ENCODE measurements at regions not wholly inside any gene's neighbourhood (a gene's known extent, or its start where the extent isn't known, plus 50 kb on each side); places are given as distances from the start of the nearest gene placed in this dataset.

DNA sequence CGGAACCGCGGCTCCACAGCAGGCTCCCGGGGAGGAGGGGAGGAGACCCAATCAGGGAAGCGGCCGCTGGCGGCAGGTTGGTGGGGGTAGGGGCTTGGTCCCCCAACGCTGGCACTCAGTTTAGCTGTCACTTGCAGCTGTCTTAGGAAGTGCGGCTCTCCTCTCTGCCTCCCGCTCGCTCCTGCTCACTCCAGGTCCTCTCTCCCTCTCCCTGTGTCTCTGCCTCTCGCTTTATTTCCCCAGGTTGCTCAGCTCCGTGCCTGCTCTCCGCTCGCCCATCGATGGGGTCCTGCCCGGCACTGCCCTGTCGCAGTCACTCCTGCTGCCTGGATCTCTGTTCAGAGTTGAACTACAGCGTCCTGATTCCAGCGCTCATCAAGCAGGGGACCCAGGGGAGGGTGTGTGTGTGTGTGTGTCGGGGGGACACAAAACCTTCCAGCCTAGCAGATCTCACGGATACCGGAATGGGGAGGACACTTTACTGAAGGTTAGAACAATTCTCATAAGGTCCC, 145.6 kb downstream of the ENGASE start:
- Mint-ChIP-seq H3K4me1 (ENCODE audit: low read depth) (peaks cover 5% of the 10 kb centered on the region), H3K9me3 (no peaks in the 10 kb centered on the region), H3K27ac (no peak overlapping the region), H3K36me3 (ENCODE audit: low read depth) (no peaks in the 10 kb centered on the region), H3K4me3 (peak overlapping the region; percentile 44), H3K27me3 (peaks cover 44% of the 10 kb centered on the region)
- intact Hi-C loops (cut with micrococcal nuclease) = no loop called here
- no peak for DNase-seq
- POLR2A ChIA-PET = no interaction called here
- ATAC-seq = peak; percentile 39
- TF ChIP-seq, protein P1, sequence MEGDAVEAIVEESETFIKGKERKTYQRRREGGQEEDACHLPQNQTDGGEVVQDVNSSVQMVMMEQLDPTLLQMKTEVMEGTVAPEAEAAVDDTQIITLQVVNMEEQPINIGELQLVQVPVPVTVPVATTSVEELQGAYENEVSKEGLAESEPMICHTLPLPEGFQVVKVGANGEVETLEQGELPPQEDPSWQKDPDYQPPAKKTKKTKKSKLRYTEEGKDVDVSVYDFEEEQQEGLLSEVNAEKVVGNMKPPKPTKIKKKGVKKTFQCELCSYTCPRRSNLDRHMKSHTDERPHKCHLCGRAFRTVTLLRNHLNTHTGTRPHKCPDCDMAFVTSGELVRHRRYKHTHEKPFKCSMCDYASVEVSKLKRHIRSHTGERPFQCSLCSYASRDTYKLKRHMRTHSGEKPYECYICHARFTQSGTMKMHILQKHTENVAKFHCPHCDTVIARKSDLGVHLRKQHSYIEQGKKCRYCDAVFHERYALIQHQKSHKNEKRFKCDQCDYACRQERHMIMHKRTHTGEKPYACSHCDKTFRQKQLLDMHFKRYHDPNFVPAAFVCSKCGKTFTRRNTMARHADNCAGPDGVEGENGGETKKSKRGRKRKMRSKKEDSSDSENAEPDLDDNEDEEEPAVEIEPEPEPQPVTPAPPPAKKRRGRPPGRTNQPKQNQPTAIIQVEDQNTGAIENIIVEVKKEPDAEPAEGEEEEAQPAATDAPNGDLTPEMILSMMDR (IDR thresholded peaks at IDR 0.05) = no peak
- CTCF ChIA-PET = no interaction called here

DNA sequence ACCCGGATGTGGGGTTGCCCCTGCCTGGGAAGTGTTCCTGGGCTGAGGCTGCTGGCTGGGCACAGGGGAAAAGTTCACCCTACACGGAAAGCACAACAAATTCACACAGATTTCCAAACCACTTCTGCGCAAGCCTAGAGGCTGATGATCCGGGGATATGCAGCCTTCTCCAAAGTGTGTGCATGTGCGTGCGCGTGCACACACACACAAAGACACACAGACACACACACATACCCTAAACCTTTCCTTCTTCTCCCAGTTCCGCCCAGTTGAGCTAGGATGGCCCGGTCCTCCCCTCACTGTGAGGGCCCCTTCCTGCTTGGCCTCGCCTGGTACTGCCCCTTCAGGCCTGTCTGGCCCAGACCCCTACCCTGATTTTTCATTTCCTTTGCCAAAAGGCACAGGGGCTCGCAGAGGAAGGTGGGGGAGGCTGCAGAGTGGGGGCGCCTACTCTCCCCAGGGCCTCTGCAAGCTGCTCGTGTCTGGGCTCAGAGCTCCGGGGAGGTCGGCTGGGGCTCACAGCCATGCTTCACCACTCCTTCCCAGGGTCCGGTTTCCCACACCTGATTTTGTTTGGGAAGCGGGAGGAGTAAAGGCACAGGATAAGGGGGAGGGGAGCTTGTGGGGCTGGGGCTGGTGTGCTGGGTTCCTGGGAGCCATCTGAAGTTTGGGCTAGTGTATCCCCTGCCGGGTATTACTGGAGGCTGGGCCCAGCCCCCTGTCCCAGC, 144.7 kb downstream of the ENGASE start:
- no peaks in the 10 kb centered on the region for H3K36me3 Mint-ChIP-seq (ENCODE audit: low read depth)
- POLR2A ChIA-PET = no interaction called here
- ATAC-seq (no peak), DNase-seq (no peak)
- H3K9me3 Mint-ChIP-seq = no peaks in the 10 kb centered on the region
- no peak overlapping the region for H3K27ac Mint-ChIP-seq
- H3K4me3 Mint-ChIP-seq = no peak overlapping the region
- peaks cover 38% of the 10 kb centered on the region for H3K27me3 Mint-ChIP-seq
- peaks cover 5% of the 10 kb centered on the region for H3K4me1 Mint-ChIP-seq (ENCODE audit: low read depth)
- TF ChIP-seq, protein P1 (IDR thresholded peaks at IDR 0.05) = no peak
- intact Hi-C loops (cut with micrococcal nuclease) = no loop called here
- CTCF ChIA-PET = no interaction called here

DNA sequence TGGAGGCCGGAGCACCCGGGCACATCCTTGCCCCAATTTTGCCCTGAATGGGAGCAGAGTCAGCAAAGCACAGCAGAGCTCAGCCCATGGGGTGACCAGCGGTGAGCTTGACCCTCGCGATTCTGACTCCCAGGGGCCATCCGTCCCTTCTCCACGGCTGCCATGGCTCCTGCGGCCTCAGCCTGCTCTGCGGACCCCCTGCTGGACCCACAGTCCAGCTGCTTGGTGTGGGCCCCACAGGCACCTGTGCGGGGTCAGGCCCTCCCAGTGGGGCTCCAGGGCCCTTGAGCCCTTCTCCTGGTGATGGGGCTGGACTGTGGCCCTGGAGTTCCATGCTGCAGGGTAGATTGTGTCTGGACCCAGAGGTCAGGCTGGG, 144.2 kb downstream of the ENGASE start:
- Mint-ChIP-seq H3K36me3 (ENCODE audit: low read depth) (no peaks in the 10 kb centered on the region), H3K4me3 (no peak overlapping the region), H3K27me3 (peaks cover 34% of the 10 kb centered on the region), H3K4me1 (ENCODE audit: low read depth) (peaks cover 5% of the 10 kb centered on the region), H3K27ac (no peak overlapping the region), H3K9me3 (no peaks in the 10 kb centered on the region)
- ATAC-seq (no peak), DNase-seq (no peak)
- TF ChIP-seq, protein P1 (IDR thresholded peaks at IDR 0.05) = no peak
- intact Hi-C loops (cut with micrococcal nuclease) = no loop called here
- ChIA-PET CTCF (no interaction called here), POLR2A (no interaction called here)

DNA sequence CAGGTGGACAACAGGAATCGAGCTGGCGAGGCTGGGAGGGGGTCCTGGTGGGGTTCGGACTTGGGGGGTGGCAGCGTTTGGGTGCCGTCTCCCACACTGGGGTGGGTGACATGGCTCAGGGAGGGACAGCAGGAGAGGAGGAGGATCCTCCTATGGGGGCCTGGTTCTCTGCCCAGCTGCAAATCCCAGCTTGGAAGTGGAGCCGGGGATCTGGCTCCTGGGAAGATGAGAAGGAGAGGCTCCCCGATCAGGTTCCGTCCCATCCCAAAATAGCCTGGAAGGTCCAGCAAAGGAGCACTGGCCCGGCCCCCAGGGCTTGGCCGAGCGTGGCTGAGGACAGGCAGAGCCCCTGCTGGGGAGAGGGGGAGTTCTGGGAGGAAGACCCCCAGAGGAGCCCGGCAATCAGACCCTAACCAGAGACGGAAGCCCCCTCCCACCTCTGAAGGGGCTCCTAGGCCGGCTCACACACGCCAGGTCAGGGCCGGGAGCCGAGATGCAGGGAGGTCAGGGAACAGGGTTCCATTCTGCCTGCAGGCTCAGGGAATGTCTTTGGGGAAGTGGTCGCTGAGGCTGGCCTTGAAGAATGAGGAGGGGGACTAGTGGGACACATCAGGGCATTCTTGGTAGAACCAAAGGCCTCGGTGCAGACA, 143.7 kb downstream of the ENGASE start:
- no peak overlapping the region for H3K4me3 Mint-ChIP-seq
- ATAC-seq = no peak
- H3K36me3 Mint-ChIP-seq (ENCODE audit: low read depth) = no peaks in the 10 kb centered on the region
- no peak for DNase-seq
- H3K9me3 Mint-ChIP-seq = no peaks in the 10 kb centered on the region
- CTCF ChIA-PET = no interaction called here
- TF ChIP-seq, protein P1 (IDR thresholded peaks at IDR 0.05) = no peak
- H3K27ac Mint-ChIP-seq = no peak overlapping the region
- peaks cover 5% of the 10 kb centered on the region for H3K4me1 Mint-ChIP-seq (ENCODE audit: low read depth)
- peaks cover 33% of the 10 kb centered on the region for H3K27me3 Mint-ChIP-seq
- intact Hi-C loops (cut with micrococcal nuclease) = no loop called here
- POLR2A ChIA-PET = no interaction called here

DNA sequence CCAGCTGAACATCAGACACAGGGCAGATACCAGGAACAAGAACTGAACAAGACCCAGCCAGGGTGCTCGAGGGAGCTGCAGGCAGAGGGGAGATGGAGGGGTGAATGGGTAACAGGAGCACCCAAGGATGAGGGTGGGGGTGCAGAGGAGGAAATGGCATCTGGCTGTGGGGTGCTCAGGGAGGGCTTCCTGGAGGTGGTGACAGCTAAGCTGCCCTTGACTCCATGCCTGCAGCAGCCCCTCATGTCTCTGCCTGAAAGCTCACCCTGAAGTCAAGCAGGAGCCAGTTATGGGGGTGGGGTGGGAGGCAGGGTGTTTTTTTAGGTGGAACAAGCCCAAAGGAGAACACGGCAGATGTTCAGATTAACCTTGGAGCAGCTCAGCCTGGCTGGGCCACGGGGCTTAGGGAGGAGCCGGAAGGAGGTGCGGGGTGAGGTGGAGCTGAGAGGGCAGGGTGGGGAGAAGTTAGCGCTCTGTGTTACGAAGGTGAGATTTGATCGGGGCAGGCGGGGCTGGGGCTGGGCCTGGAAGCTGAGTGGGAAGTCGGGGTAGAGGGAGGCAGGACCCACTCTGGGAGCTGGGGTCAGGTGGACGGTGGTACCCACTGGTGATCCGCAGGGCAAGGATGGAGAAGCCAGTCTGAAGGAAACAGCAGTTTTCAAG, 143.0 kb downstream of the ENGASE start:
- no peak for ATAC-seq
- no peak overlapping the region for H3K27ac Mint-ChIP-seq
- DNase-seq = no peak
- H3K9me3 Mint-ChIP-seq = no peaks in the 10 kb centered on the region
- H3K27me3 Mint-ChIP-seq = peaks cover 29% of the 10 kb centered on the region
- H3K4me3 Mint-ChIP-seq = no peak overlapping the region
- H3K36me3 Mint-ChIP-seq (ENCODE audit: low read depth) = no peaks in the 10 kb centered on the region
- peaks cover 5% of the 10 kb centered on the region for H3K4me1 Mint-ChIP-seq (ENCODE audit: low read depth)
- intact Hi-C loops (cut with micrococcal nuclease) = no loop called here
- CTCF ChIA-PET = no interaction called here
- POLR2A ChIA-PET = no interaction called here
- TF ChIP-seq, protein P1 (IDR thresholded peaks at IDR 0.05) = no peak
